ENCODE measurements at regions not wholly inside any gene's neighbourhood (a gene's known extent, or its start where the extent isn't known, plus 50 kb on each side); places are given as distances from the start of the nearest gene placed in this dataset.

- Histone ChIP-seq H3K4me2 (ENCODE audit: low read depth, low read length, poor library complexity, severe bottlenecking) (no peak overlapping the region), H3K27me3 (ENCODE audit: low read length) (no peaks in the 10 kb centered on the region), H2AFZ (ENCODE audit: low read depth, low read length, severe bottlenecking) (no peak overlapping the region), H3K36me3 (ENCODE audit: low read length) (no peaks in the 10 kb centered on the region), H3K79me2 (ENCODE audit: insufficient read depth, low read length) (no peaks in the 10 kb centered on the region), H3K9ac (ENCODE audit: low read length) (no peak overlapping the region), H3K9me3 (ENCODE audit: insufficient read depth, low read length) (no peaks in the 10 kb centered on the region), H3K9me2 (replicated peaks; ENCODE audit: insufficient read depth, low read length) (no peaks in the 10 kb centered on the region), H4K20me1 (ENCODE audit: low read depth, low read length) (no peaks in the 10 kb centered on the region), H3F3A (ENCODE audit: insufficient read depth) (no peaks in the 10 kb centered on the region), H3K4me3 (ENCODE audit: insufficient read depth, low read length, poor library complexity, severe bottlenecking) (no peak overlapping the region), H3K27ac (ENCODE audit: low read depth, low read length) (no peak overlapping the region)
- TF ChIP-seq EZH2phosphoT487 (conservative IDR thresholded peaks at IDR 0.05; ENCODE audit: low read length) (no peak), CTCF (IDR thresholded peaks at IDR 0.05; ENCODE audit: insufficient read depth, low read length, poor library complexity, severe bottlenecking) (no peak)
Measured at GRCh38 chr11:92787638-92788037, 181.8 kb upstream of the MTNR1B start.

GRCh38 chr11:92789761-92790160 is 179.7 kb upstream of the MTNR1B start:
- no peaks in the 10 kb centered on the region for H3F3A ChIP-seq (ENCODE audit: insufficient read depth)
- H3K79me2 ChIP-seq (ENCODE audit: insufficient read depth, low read length): no peaks in the 10 kb centered on the region
- no peaks in the 10 kb centered on the region for H3K36me3 ChIP-seq (ENCODE audit: low read length)
- no peaks in the 10 kb centered on the region for H3K9me3 ChIP-seq (ENCODE audit: insufficient read depth, low read length)
- no peaks in the 10 kb centered on the region for H4K20me1 ChIP-seq (ENCODE audit: low read depth, low read length)
- H3K9ac ChIP-seq (ENCODE audit: low read length): no peak overlapping the region
- H3K9me2 ChIP-seq (replicated peaks; ENCODE audit: insufficient read depth, low read length): no peaks in the 10 kb centered on the region
- H3K4me3 ChIP-seq (ENCODE audit: insufficient read depth, low read length, poor library complexity, severe bottlenecking): no peak overlapping the region
- no peak overlapping the region for H3K4me2 ChIP-seq (ENCODE audit: low read depth, low read length, poor library complexity, severe bottlenecking)
- no peaks in the 10 kb centered on the region for H3K27me3 ChIP-seq (ENCODE audit: low read length)
- no peak overlapping the region for H3K27ac ChIP-seq (ENCODE audit: low read depth, low read length)
- H2AFZ ChIP-seq (ENCODE audit: low read depth, low read length, severe bottlenecking): no peak overlapping the region
- TF ChIP-seq EZH2phosphoT487 (conservative IDR thresholded peaks at IDR 0.05; ENCODE audit: low read length) (no peak), CTCF (IDR thresholded peaks at IDR 0.05; ENCODE audit: insufficient read depth, low read length, poor library complexity, severe bottlenecking) (no peak)

- no peak overlapping the region for H2AFZ ChIP-seq (ENCODE audit: low read depth, low read length, severe bottlenecking)
- H3K9me2 ChIP-seq (replicated peaks; ENCODE audit: insufficient read depth, low read length): no peaks in the 10 kb centered on the region
- H4K20me1 ChIP-seq (ENCODE audit: low read depth, low read length): no peaks in the 10 kb centered on the region
- no peaks in the 10 kb centered on the region for H3K27me3 ChIP-seq (ENCODE audit: low read length)
- no peak for TF ChIP-seq CTCF (IDR thresholded peaks at IDR 0.05; ENCODE audit: insufficient read depth, low read length, poor library complexity, severe bottlenecking)
- TF ChIP-seq EZH2phosphoT487 (conservative IDR thresholded peaks at IDR 0.05; ENCODE audit: low read length): no peak
- H3K36me3 ChIP-seq (ENCODE audit: low read length): no peaks in the 10 kb centered on the region
- no peak overlapping the region for H3K4me2 ChIP-seq (ENCODE audit: low read depth, low read length, poor library complexity, severe bottlenecking)
- H3K4me3 ChIP-seq (ENCODE audit: insufficient read depth, low read length, poor library complexity, severe bottlenecking): no peak overlapping the region
- no peaks in the 10 kb centered on the region for H3F3A ChIP-seq (ENCODE audit: insufficient read depth)
- H3K27ac ChIP-seq (ENCODE audit: low read depth, low read length): no peak overlapping the region
- H3K9me3 ChIP-seq (ENCODE audit: insufficient read depth, low read length): no peaks in the 10 kb centered on the region
- H3K79me2 ChIP-seq (ENCODE audit: insufficient read depth, low read length): no peaks in the 10 kb centered on the region
- H3K9ac ChIP-seq (ENCODE audit: low read length): no peak overlapping the region
Measured at GRCh38 chr11:92790366-92790765, 179.1 kb upstream of the MTNR1B start.

Measured in SU-DHL-6 (cell line).